A549 (cell line): ENCODE measurements at regions not wholly inside any gene's neighbourhood (a gene's known extent, or its start where the extent isn't known, plus 50 kb on each side); places are given as distances from the start of the nearest gene placed in this dataset.

Experiments used
- NFE2L2 ChIP-seq: fragments of 150-350 bp; conservative IDR thresholded peaks from 2 replicates; pipeline ENCODE4 v1.6.1; 2014; ENCODE audit warnings: low read length
- PHF8 ChIP-seq: fragments of 200-600 bp; sonication (generic); IDR thresholded peaks from 2 replicates; pipeline ENCODE4 v1.6.1; 2016; ENCODE audit warnings: low read depth, mild to moderate bottlenecking, antibody characterized with exemption, moderate library complexity, borderline replicate concordance
- POLR2A ChIP-seq: IDR thresholded peaks from 2 replicates; pipeline ENCODE4 v1.6.1; 2012; ENCODE audit warnings: mild to moderate bottlenecking, low read length
- POLR2AphosphoS2 ChIP-seq: conservative IDR thresholded peaks from 2 replicates; pipeline ENCODE4 v1.6.1; 2012; ENCODE audit warnings: low read length, improper control_type of control experiment, inconsistent platforms
- RARB ChIP-seq: fragments of 250-450 bp; sonication (Bioruptor Pico); IDR thresholded peaks from 2 replicates; pipeline ENCODE4 v1.8.0; 2021; ENCODE audit warnings: mild to moderate bottlenecking, moderate library complexity
- ZC3H11A ChIP-seq: fragments of 450-650 bp; IDR thresholded peaks from 2 replicates; pipeline ENCODE4 v1.6.1; 2014; ENCODE audit warnings: antibody characterized with exemption, mild to moderate bottlenecking
- TF ChIP-seq, protein P1 (sequence below): fragments of >200 bp; sonication (Bioruptor Twin); formaldehyde crosslinking; IDR thresholded peaks from 3 replicates; pipeline ENCODE4 v1.5.1; 2016
- TF ChIP-seq, protein P2 (sequence below): IDR thresholded peaks from 2 replicates; pipeline ENCODE4 v1.6.1; 2012
- TF ChIP-seq, protein P3 (sequence below): fragments of 200-600 bp; sonication (generic); IDR thresholded peaks from 2 replicates; pipeline ENCODE4 v1.6.1; 2016; ENCODE audit warnings: antibody characterized with exemption, mild to moderate bottlenecking, moderate library complexity
- TF ChIP-seq, protein P4 (sequence below): fragments of 150-350 bp; IDR thresholded peaks from 2 replicates; pipeline ENCODE4 v1.6.1; 2014; ENCODE audit warnings: low read depth, mild to moderate bottlenecking, low read length

DNA sequence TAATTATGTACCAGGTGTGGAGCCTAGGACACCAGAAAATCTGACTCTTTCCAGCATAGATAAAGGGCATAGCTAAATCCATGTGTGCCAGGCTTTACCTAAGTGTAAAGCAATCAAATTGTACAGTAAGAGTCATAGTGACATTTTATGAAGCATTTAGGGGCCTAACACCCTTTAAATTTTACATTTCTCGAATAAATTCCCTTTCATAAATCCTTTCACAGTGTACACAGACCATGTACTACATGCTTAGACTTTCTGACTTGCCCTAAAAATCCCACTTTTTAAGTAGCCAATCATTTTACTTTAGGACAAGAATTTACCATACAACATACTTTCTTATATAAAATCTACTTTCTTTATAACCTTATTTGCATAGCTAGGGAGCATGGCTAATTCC is 727.6 kb upstream of the LUZP2 start:
- TF ChIP-seq, protein P1, sequence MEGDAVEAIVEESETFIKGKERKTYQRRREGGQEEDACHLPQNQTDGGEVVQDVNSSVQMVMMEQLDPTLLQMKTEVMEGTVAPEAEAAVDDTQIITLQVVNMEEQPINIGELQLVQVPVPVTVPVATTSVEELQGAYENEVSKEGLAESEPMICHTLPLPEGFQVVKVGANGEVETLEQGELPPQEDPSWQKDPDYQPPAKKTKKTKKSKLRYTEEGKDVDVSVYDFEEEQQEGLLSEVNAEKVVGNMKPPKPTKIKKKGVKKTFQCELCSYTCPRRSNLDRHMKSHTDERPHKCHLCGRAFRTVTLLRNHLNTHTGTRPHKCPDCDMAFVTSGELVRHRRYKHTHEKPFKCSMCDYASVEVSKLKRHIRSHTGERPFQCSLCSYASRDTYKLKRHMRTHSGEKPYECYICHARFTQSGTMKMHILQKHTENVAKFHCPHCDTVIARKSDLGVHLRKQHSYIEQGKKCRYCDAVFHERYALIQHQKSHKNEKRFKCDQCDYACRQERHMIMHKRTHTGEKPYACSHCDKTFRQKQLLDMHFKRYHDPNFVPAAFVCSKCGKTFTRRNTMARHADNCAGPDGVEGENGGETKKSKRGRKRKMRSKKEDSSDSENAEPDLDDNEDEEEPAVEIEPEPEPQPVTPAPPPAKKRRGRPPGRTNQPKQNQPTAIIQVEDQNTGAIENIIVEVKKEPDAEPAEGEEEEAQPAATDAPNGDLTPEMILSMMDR, result no peak
- TF ChIP-seq POLR2A (no peak), NFE2L2 (no peak), ZC3H11A (no peak), POLR2AphosphoS2 (no peak), RARB (CRISPR knock-in tag) (no peak), PHF8 (no peak)
- TF ChIP-seq, protein P2, sequence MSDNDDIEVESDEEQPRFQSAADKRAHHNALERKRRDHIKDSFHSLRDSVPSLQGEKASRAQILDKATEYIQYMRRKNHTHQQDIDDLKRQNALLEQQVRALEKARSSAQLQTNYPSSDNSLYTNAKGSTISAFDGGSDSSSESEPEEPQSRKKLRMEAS, result no peak
- TF ChIP-seq, protein P3, sequence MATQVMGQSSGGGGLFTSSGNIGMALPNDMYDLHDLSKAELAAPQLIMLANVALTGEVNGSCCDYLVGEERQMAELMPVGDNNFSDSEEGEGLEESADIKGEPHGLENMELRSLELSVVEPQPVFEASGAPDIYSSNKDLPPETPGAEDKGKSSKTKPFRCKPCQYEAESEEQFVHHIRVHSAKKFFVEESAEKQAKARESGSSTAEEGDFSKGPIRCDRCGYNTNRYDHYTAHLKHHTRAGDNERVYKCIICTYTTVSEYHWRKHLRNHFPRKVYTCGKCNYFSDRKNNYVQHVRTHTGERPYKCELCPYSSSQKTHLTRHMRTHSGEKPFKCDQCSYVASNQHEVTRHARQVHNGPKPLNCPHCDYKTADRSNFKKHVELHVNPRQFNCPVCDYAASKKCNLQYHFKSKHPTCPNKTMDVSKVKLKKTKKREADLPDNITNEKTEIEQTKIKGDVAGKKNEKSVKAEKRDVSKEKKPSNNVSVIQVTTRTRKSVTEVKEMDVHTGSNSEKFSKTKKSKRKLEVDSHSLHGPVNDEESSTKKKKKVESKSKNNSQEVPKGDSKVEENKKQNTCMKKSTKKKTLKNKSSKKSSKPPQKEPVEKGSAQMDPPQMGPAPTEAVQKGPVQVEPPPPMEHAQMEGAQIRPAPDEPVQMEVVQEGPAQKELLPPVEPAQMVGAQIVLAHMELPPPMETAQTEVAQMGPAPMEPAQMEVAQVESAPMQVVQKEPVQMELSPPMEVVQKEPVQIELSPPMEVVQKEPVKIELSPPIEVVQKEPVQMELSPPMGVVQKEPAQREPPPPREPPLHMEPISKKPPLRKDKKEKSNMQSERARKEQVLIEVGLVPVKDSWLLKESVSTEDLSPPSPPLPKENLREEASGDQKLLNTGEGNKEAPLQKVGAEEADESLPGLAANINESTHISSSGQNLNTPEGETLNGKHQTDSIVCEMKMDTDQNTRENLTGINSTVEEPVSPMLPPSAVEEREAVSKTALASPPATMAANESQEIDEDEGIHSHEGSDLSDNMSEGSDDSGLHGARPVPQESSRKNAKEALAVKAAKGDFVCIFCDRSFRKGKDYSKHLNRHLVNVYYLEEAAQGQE, result no peak
- TF ChIP-seq, protein P4, sequence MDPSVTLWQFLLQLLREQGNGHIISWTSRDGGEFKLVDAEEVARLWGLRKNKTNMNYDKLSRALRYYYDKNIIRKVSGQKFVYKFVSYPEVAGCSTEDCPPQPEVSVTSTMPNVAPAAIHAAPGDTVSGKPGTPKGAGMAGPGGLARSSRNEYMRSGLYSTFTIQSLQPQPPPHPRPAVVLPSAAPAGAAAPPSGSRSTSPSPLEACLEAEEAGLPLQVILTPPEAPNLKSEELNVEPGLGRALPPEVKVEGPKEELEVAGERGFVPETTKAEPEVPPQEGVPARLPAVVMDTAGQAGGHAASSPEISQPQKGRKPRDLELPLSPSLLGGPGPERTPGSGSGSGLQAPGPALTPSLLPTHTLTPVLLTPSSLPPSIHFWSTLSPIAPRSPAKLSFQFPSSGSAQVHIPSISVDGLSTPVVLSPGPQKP, result no peak
